Endothelial cell of hepatic sinusoid (primary cell): ENCODE measurements at regions not wholly inside any gene's neighbourhood (a gene's known extent, or its start where the extent isn't known, plus 50 kb on each side); places are given as distances from the start of the nearest gene placed in this dataset.
"Not testable (repeated sequence)": the region's sequence is repeated elsewhere in the genome, so short reads cannot be mapped to it uniquely, and the experiment has no call there.

Source experiments
- in situ Hi-C: cut with HindIII; loops from 2 replicates; pipeline ENCODE4 v1.10.0; 2017; ENCODE audit warnings: low sequenced_read_pairs

- in situ Hi-C loops: no loop called here
Observed at GRCh38 chr4:58871509-58871908, 1761.3 kb upstream of the IGFBP7 start.

- in situ Hi-C loops: no loop called here
Observed at GRCh38 chr4:58849026-58849425, 1738.8 kb upstream of the IGFBP7 start.

- in situ Hi-C loops: no loop called here
Observed at GRCh38 chr4:58843455-58843854, 1733.3 kb upstream of the IGFBP7 start.

GRCh38 chr4:58833126-58833525 lies 1722.9 kb upstream of the IGFBP7 start:
- in situ Hi-C loops: no loop called here

GRCh38 chr4:58825278-58825677 lies 1715.1 kb upstream of the IGFBP7 start:
- in situ Hi-C loops: no loop called here

GRCh38 chr4:58818560-58818959 lies 1708.4 kb upstream of the IGFBP7 start:
- in situ Hi-C loops: not testable (repeated sequence)

GRCh38 chr4:58809948-58810347 lies 1699.8 kb upstream of the IGFBP7 start:
- in situ Hi-C loops: no loop called here

GRCh38 chr4:58809366-58809765 lies 1699.2 kb upstream of the IGFBP7 start:
- in situ Hi-C loops: no loop called here

GRCh38 chr4:58808817-58809216 lies 1698.6 kb upstream of the IGFBP7 start:
- in situ Hi-C loops: no loop called here

- in situ Hi-C loops: no loop called here
Observed at GRCh38 chr4:58807843-58808615, 1697.8 kb upstream of the IGFBP7 start.

GRCh38 chr4:58776627-58777026 lies 1666.4 kb upstream of the IGFBP7 start:
- in situ Hi-C loops: no loop called here

GRCh38 chr4:58767598-58767997 lies 1657.4 kb upstream of the IGFBP7 start:
- in situ Hi-C loops: no loop called here

GRCh38 chr4:58766763-58767162 lies 1656.6 kb upstream of the IGFBP7 start:
- in situ Hi-C loops: no loop called here

- in situ Hi-C loops: no loop called here
Observed at GRCh38 chr4:58761563-58761962, 1651.4 kb upstream of the IGFBP7 start.

GRCh38 chr4:58760737-58761136 lies 1650.6 kb upstream of the IGFBP7 start:
- in situ Hi-C loops: no loop called here

GRCh38 chr4:58760100-58760499 lies 1649.9 kb upstream of the IGFBP7 start:
- in situ Hi-C loops: no loop called here

GRCh38 chr4:58749206-58749605 lies 1639.0 kb upstream of the IGFBP7 start:
- in situ Hi-C loops: no loop called here

- in situ Hi-C loops: no loop called here
Observed at GRCh38 chr4:58740897-58741296, 1630.7 kb upstream of the IGFBP7 start.

- in situ Hi-C loops: no loop called here
Observed at GRCh38 chr4:58739275-58739674, 1629.1 kb upstream of the IGFBP7 start.

GRCh38 chr4:58738375-58738774 lies 1628.2 kb upstream of the IGFBP7 start:
- in situ Hi-C loops: no loop called here

GRCh38 chr4:58734030-58734674 lies 1624.0 kb upstream of the IGFBP7 start:
- in situ Hi-C loops: no loop called here

- in situ Hi-C loops: no loop called here
Observed at GRCh38 chr4:58732973-58733372, 1622.8 kb upstream of the IGFBP7 start.

GRCh38 chr4:58723954-58724353 lies 1613.8 kb upstream of the IGFBP7 start:
- in situ Hi-C loops: no loop called here
